Mesendoderm (in vitro differentiated cells): ENCODE measurements at regions not wholly inside any gene's neighbourhood (a gene's known extent, or its start where the extent isn't known, plus 50 kb on each side); places are given as distances from the start of the nearest gene placed in this dataset.

Source experiments
- DNase-seq: peaks from one replicate; pipeline ENCODE4 v3.0.0; 2013
- H2AK5ac ChIP-seq: 2 replicates; pipeline ENCODE4 v1.6.1; 2013; ENCODE audit warnings: low read length, inconsistent platforms
- H2BK120ac ChIP-seq: 2 replicates; pipeline ENCODE4 v1.6.1; 2013; ENCODE audit warnings: low read depth, mild to moderate bottlenecking, low read length, moderate library complexity, mixed read lengths
- H2BK15ac ChIP-seq: replicated peaks from 2 replicates; pipeline ENCODE4 v1.6.1; 2013; ENCODE audit warnings: low read depth, mild to moderate bottlenecking, moderate library complexity
- H2BK5ac ChIP-seq: 2 replicates; pipeline ENCODE4 v1.6.1; 2013; ENCODE audit warnings: low read length, inconsistent platforms
- H3K18ac ChIP-seq: 2 replicates; pipeline ENCODE4 v1.6.1; 2013; ENCODE audit warnings: mild to moderate bottlenecking, low read length, mixed read lengths
- H3K23ac ChIP-seq: one replicate; pipeline ENCODE4 v1.6.1; 2013; ENCODE audit warnings: low read length
- H3K27ac ChIP-seq: 2 replicates; pipeline ENCODE4 v1.5.1; 2013; ENCODE audit warnings: low read depth, mild to moderate bottlenecking, inconsistent platforms, low read length, moderate library complexity
- H3K27me3 ChIP-seq: 2 replicates; pipeline ENCODE4 v1.6.1; 2013; ENCODE audit warnings: low read length, control low read depth, mild to moderate bottlenecking, inconsistent platforms; ENCODE audit not compliant: insufficient read depth, poor library complexity
- H3K36me3 ChIP-seq: 2 replicates; pipeline ENCODE4 v1.6.1; 2013; ENCODE audit warnings: low read length, inconsistent platforms; ENCODE audit not compliant: control insufficient read depth, insufficient read depth
- H3K4ac ChIP-seq: one replicate; pipeline ENCODE4 v1.6.1; 2013; ENCODE audit warnings: low read depth, mild to moderate bottlenecking, low read length, moderate library complexity
- H3K4me1 ChIP-seq: 2 replicates; pipeline ENCODE4 v1.6.1; 2013; ENCODE audit warnings: low read depth, low read length, inconsistent platforms; ENCODE audit not compliant: control insufficient read depth
- H3K4me2 ChIP-seq: 2 replicates; pipeline ENCODE4 v1.6.1; 2013; ENCODE audit warnings: low read length
- H3K4me3 ChIP-seq: 2 replicates; pipeline ENCODE4 v1.5.1; 2013; ENCODE audit warnings: mild to moderate bottlenecking, low read length
- H3K56ac ChIP-seq: one replicate; pipeline ENCODE4 v1.6.1; 2013; ENCODE audit warnings: low read length
- H3K79me1 ChIP-seq: 2 replicates; pipeline ENCODE4 v1.6.1; 2013; ENCODE audit warnings: low read length, inconsistent platforms
- H3K79me2 ChIP-seq: 2 replicates; pipeline ENCODE4 v1.6.1; 2013; ENCODE audit warnings: mild to moderate bottlenecking, low read length; ENCODE audit not compliant: control insufficient read depth, insufficient read depth
- H3K9ac ChIP-seq: 2 replicates; pipeline ENCODE4 v1.6.1; 2013; ENCODE audit warnings: low read length, inconsistent platforms
- H4K5ac ChIP-seq: one replicate; pipeline ENCODE4 v1.6.1; 2013; ENCODE audit warnings: low read length
- H4K8ac ChIP-seq: one replicate; pipeline ENCODE4 v1.6.1; 2013; ENCODE audit warnings: low read depth, mild to moderate bottlenecking, control low read depth, low read length, moderate library complexity
- WGBS: extraction: QIAGEN DNeasy Blood & Tissue Kit; methylation state at CpG from one replicate; pipeline ENCODE4 v1.1.7; 2013; ENCODE audit warnings: low lambda C conversion rate, missing lambda C conversion rate; ENCODE audit not compliant: insufficient coverage; ENCODE audit errors: extremely low coverage; 5-methylcytosine and 5-hydroxymethylcytosine counted together

GRCh38 chr2:195370167-195370943 is 286.7 kb upstream of the SLC39A10 start:
- H3K27ac ChIP-seq: no peak overlapping the region
- H3K9ac ChIP-seq: no peak overlapping the region
- H3K79me1 ChIP-seq: no peaks in the 10 kb centered on the region
- H3K27me3 ChIP-seq: no peaks in the 10 kb centered on the region
- H4K5ac ChIP-seq: no peak overlapping the region
- no peaks in the 10 kb centered on the region for H3K79me2 ChIP-seq
- no peak overlapping the region for H2BK15ac ChIP-seq
- H3K4me1 ChIP-seq: no peaks in the 10 kb centered on the region
- H3K36me3 ChIP-seq: no peaks in the 10 kb centered on the region
- DNase-seq: no peak
- H2AK5ac ChIP-seq: no peak overlapping the region
- no peak overlapping the region for H4K8ac ChIP-seq
- no CpG with 5 or more reads among the region's 4 CpGs for WGBS
- H3K4me3 ChIP-seq: no peak overlapping the region
- H3K4me2 ChIP-seq: no peak overlapping the region
- no peak overlapping the region for H2BK5ac ChIP-seq
- no peak overlapping the region for H3K4ac ChIP-seq
- H3K18ac ChIP-seq: no peak overlapping the region
- no peak overlapping the region for H2BK120ac ChIP-seq
- H3K56ac ChIP-seq: no peak overlapping the region
- H3K23ac ChIP-seq: no peak overlapping the region

GRCh38 chr2:195369218-195369587 is 287.8 kb upstream of the SLC39A10 start:
- WGBS: no CpG with 5 or more reads among the region's 1 CpG
- Histone ChIP-seq H4K5ac (no peak overlapping the region), H2BK15ac (no peak overlapping the region), H3K4ac (no peak overlapping the region), H3K79me2 (no peaks in the 10 kb centered on the region), H3K56ac (no peak overlapping the region), H3K9ac (no peak overlapping the region), H3K4me2 (no peak overlapping the region), H3K79me1 (no peaks in the 10 kb centered on the region), H3K4me1 (no peaks in the 10 kb centered on the region), H2BK120ac (no peak overlapping the region), H2BK5ac (no peak overlapping the region), H3K18ac (no peak overlapping the region), H3K4me3 (no peak overlapping the region), H2AK5ac (no peak overlapping the region), H4K8ac (no peak overlapping the region), H3K27me3 (no peaks in the 10 kb centered on the region), H3K23ac (no peak overlapping the region), H3K36me3 (no peaks in the 10 kb centered on the region), H3K27ac (no peak overlapping the region)
- DNase-seq: no peak

- H4K5ac ChIP-seq: no peak overlapping the region
- no peak overlapping the region for H2AK5ac ChIP-seq
- no peak overlapping the region for H3K4me2 ChIP-seq
- no peak overlapping the region for H3K23ac ChIP-seq
- no peaks in the 10 kb centered on the region for H3K36me3 ChIP-seq
- H3K4ac ChIP-seq: no peak overlapping the region
- DNase-seq: no peak
- no peak overlapping the region for H3K18ac ChIP-seq
- H2BK5ac ChIP-seq: no peak overlapping the region
- H3K79me2 ChIP-seq: no peaks in the 10 kb centered on the region
- H2BK120ac ChIP-seq: no peak overlapping the region
- H2BK15ac ChIP-seq: no peak overlapping the region
- H3K4me3 ChIP-seq: no peak overlapping the region
- H3K9ac ChIP-seq: no peak overlapping the region
- H3K4me1 ChIP-seq: no peaks in the 10 kb centered on the region
- H3K27ac ChIP-seq: no peak overlapping the region
- no peak overlapping the region for H3K56ac ChIP-seq
- no peaks in the 10 kb centered on the region for H3K79me1 ChIP-seq
- peak overlapping the region; percentile 56 for H4K8ac ChIP-seq
- no peaks in the 10 kb centered on the region for H3K27me3 ChIP-seq
- no CpG with 5 or more reads among the region's 6 CpGs for WGBS
Observed at GRCh38 chr2:195368249-195369217, 288.5 kb upstream of the SLC39A10 start.

- H3K4ac ChIP-seq: no peak overlapping the region
- H2BK5ac ChIP-seq: no peak overlapping the region
- no CpG with 5 or more reads among the region's 2 CpGs for WGBS
- H3K27ac ChIP-seq: no peak overlapping the region
- H4K5ac ChIP-seq: no peak overlapping the region
- DNase-seq: no peak
- H3K36me3 ChIP-seq: no peaks in the 10 kb centered on the region
- no peak overlapping the region for H3K4me2 ChIP-seq
- no peaks in the 10 kb centered on the region for H3K79me1 ChIP-seq
- no peak overlapping the region for H2BK15ac ChIP-seq
- no peak overlapping the region for H3K4me3 ChIP-seq
- H3K23ac ChIP-seq: no peak overlapping the region
- no peak overlapping the region for H3K18ac ChIP-seq
- no peak overlapping the region for H3K9ac ChIP-seq
- H2BK120ac ChIP-seq: no peak overlapping the region
- no peaks in the 10 kb centered on the region for H3K4me1 ChIP-seq
- no peak overlapping the region for H2AK5ac ChIP-seq
- no peaks in the 10 kb centered on the region for H3K27me3 ChIP-seq
- H3K79me2 ChIP-seq: no peaks in the 10 kb centered on the region
- H3K56ac ChIP-seq: no peak overlapping the region
- no peak overlapping the region for H4K8ac ChIP-seq
Observed at GRCh38 chr2:195367809-195368208, 289.2 kb upstream of the SLC39A10 start.

GRCh38 chr2:195364015-195364965 is 292.7 kb upstream of the SLC39A10 start:
- Histone ChIP-seq H3K23ac (no peak overlapping the region), H3K27me3 (no peaks in the 10 kb centered on the region), H3K4ac (no peak overlapping the region), H3K4me1 (no peaks in the 10 kb centered on the region), H3K56ac (no peak overlapping the region), H3K27ac (no peak overlapping the region), H4K5ac (no peak overlapping the region), H2AK5ac (no peak overlapping the region), H2BK15ac (no peak overlapping the region), H2BK120ac (no peak overlapping the region), H3K4me2 (no peak overlapping the region), H4K8ac (no peak overlapping the region), H2BK5ac (no peak overlapping the region), H3K9ac (no peak overlapping the region), H3K4me3 (no peak overlapping the region), H3K18ac (no peak overlapping the region), H3K79me2 (no peaks in the 10 kb centered on the region), H3K79me1 (no peaks in the 10 kb centered on the region), H3K36me3 (no peaks in the 10 kb centered on the region)
- DNase-seq: no peak
- WGBS: no CpG with 5 or more reads among the region's 5 CpGs
